Activated CD8-positive, alpha-beta T cell treated with anti-CD3 and anti-CD28 coated beads for 36 hours (primary cell): ENCODE measurements at regions not wholly inside any gene's neighbourhood (a gene's known extent, or its start where the extent isn't known, plus 50 kb on each side); places are given as distances from the start of the nearest gene placed in this dataset.

Experiments used
- ATAC-seq: fragments of 200-7000 bp; cut with Tn5 transposase; one replicate; pipeline ENCODE4 v1.10.0; 2021; ENCODE audit warnings: mild to moderate bottlenecking, moderate library complexity
- CTCF ChIA-PET: fragments of 350-600 bp; sonication (Branson Sonifier 250); formaldehyde crosslinking; loops from one replicate; lab custom pipeline; 2021; ENCODE audit warnings: antibody characterized with exemption; lab: Charles Lee
- POLR2A ChIA-PET: fragments of 350-600 bp; sonication (Branson Sonifier 250); formaldehyde crosslinking; loops from one replicate; lab custom pipeline; 2021; ENCODE audit warnings: antibody characterized with exemption; lab: Charles Lee
- DNase-seq: peaks from one replicate; pipeline ENCODE4 v3.0.0-alpha.2; 2020
- H3K27ac Mint-ChIP-seq: one replicate; pipeline ENCODE4 v1.8.0; 2021; ENCODE audit warnings: mild to moderate bottlenecking, mixed read lengths
- H3K27me3 Mint-ChIP-seq: one replicate; pipeline ENCODE4 v1.8.0; 2021; ENCODE audit warnings: mixed read lengths
- H3K36me3 Mint-ChIP-seq: one replicate; pipeline ENCODE4 v1.8.0; 2021; ENCODE audit warnings: low read depth, mixed read lengths
- H3K4me1 Mint-ChIP-seq: one replicate; pipeline ENCODE4 v1.8.0; 2021; ENCODE audit warnings: low read depth, mixed read lengths
- H3K4me3 Mint-ChIP-seq: one replicate; pipeline ENCODE4 v1.8.0; 2021; ENCODE audit warnings: mild to moderate bottlenecking, moderate library complexity, mixed read lengths
- H3K9me3 Mint-ChIP-seq: one replicate; pipeline ENCODE4 v1.8.0; 2021; ENCODE audit warnings: mixed read lengths
- intact Hi-C: fragments of 100-400 bp; cut with micrococcal nuclease; formaldehyde crosslinking; loops from one replicate; pipeline ENCODE4 v1.10.0; 2022
- TF ChIP-seq, protein P1 (sequence below): fragments of 200-600 bp; IDR thresholded peaks from one replicate; pipeline ENCODE4 v1.8.0; 2022; ENCODE audit warnings: antibody characterized with exemption, mild to moderate bottlenecking

DNA sequence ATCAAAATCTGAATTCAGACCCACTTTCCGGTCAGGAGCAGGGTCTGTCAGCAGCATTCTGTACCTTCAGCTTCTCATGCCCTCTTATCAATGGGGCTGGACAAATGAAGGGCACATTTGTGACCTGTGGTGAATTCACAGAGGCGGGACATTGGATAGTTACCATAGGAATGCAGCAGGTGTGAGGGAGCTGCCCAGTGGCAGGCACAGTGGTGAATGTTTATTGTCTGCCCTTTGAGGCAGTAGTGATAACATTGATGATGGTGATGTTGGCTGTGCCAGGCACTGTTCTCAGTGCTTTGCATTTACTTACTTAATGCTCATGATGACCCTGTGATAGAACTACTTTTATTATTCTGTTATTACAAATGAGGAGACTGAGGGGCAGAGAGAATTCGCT, 101.2 kb upstream of the KIT start:
- Mint-ChIP-seq H3K9me3 (no peaks in the 10 kb centered on the region), H3K27ac (no peak overlapping the region), H3K4me3 (no peak overlapping the region), H3K27me3 (peaks cover 3% of the 10 kb centered on the region), H3K4me1 (no peaks in the 10 kb centered on the region), H3K36me3 (no peaks in the 10 kb centered on the region)
- CTCF ChIA-PET: no interaction called here
- intact Hi-C loops: no loop called here
- ATAC-seq (no peak), DNase-seq (no peak)
- POLR2A ChIA-PET: no interaction called here
- TF ChIP-seq, protein P1, sequence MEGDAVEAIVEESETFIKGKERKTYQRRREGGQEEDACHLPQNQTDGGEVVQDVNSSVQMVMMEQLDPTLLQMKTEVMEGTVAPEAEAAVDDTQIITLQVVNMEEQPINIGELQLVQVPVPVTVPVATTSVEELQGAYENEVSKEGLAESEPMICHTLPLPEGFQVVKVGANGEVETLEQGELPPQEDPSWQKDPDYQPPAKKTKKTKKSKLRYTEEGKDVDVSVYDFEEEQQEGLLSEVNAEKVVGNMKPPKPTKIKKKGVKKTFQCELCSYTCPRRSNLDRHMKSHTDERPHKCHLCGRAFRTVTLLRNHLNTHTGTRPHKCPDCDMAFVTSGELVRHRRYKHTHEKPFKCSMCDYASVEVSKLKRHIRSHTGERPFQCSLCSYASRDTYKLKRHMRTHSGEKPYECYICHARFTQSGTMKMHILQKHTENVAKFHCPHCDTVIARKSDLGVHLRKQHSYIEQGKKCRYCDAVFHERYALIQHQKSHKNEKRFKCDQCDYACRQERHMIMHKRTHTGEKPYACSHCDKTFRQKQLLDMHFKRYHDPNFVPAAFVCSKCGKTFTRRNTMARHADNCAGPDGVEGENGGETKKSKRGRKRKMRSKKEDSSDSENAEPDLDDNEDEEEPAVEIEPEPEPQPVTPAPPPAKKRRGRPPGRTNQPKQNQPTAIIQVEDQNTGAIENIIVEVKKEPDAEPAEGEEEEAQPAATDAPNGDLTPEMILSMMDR: no peak

DNA sequence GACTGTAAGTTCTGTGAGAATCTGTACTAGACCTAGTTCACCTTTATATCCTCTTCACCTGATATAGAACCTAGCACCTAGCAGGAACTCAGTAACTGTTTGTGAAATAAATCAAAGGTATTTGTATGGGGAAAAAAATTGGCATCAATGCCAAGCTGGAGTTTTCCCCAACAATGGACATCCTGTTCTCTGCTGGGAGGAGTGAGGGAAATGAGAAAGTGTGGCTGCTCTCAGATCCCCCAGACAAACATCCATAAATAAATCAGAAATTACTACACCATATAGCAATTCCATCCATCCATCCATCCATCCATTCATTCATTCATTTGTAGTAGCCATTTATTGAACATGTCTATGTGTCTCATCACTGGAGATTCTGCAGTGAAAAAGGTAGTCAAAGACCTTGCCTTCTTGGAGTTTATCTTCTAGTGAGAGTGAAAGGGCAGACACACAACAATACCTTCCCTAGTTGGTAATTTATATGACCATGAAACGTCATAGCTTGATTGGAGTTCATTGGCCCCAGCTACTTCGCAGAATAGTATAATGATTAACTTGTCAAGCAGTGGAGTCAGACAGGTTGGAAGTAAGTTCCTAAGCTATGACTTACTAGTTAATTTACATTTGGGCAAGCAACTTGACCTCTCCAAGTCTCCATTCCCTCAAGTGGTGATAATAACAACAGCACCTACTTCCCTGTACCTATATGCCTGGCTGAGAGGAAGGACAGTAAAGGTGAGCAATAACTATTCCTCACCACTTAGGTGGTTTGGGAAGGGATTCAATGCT, 98.7 kb upstream of the KIT start:
- Mint-ChIP-seq H3K36me3 (no peaks in the 10 kb centered on the region), H3K27ac (no peak overlapping the region), H3K9me3 (no peaks in the 10 kb centered on the region), H3K27me3 (peaks cover 3% of the 10 kb centered on the region), H3K4me1 (no peaks in the 10 kb centered on the region), H3K4me3 (no peak overlapping the region)
- CTCF ChIA-PET: no interaction called here
- TF ChIP-seq, protein P1: no peak
- POLR2A ChIA-PET: no interaction called here
- intact Hi-C loops: no loop called here
- no peak for ATAC-seq
- DNase-seq: no peak

DNA sequence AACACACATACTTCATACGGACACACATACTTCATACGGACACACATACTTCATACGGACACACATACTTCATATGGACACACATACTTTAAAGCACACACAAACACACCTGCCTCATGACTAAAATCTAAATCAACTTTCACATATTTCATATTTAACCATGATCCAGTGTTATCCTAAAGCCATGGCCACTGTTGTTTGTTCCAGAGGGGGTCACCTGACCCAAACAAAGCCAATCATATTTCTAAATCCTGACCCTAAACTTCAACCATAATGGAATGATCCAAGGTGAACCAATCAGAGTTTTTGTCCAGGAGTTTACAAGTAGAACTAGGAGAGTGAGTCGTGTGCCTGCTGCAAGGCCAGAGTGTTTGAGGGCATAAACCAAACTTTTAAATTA, 97.2 kb upstream of the KIT start:
- ATAC-seq: no peak

DNA sequence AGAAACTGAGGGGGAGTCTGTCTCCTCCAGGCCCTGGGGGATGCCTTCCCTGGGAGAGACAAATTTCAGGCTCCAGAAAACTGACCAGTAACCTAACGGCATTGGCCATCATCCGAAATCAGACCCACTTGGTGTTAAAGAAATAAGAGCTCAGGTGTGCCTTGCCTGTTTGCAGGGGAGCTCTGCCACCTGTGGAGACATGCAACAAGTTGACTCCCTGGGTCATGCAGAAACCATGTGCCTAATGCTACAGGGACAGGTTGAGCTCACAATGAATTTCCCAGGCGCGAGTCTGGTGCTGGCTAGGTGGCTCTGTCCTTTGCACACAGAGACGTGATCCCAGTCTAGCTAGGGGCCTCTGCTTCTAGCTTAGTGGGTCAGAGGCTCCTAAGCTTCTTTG, 95.8 kb upstream of the KIT start:
- no peak overlapping the region for H3K27ac Mint-ChIP-seq
- H3K36me3 Mint-ChIP-seq: no peaks in the 10 kb centered on the region
- ATAC-seq: no peak
- ChIA-PET CTCF (no interaction called here), POLR2A (no interaction called here)
- intact Hi-C loops: no loop called here
- no peaks in the 10 kb centered on the region for H3K9me3 Mint-ChIP-seq
- TF ChIP-seq, protein P1: no peak
- H3K27me3 Mint-ChIP-seq: peaks cover 3% of the 10 kb centered on the region
- no peak overlapping the region for H3K4me3 Mint-ChIP-seq
- H3K4me1 Mint-ChIP-seq: no peaks in the 10 kb centered on the region
- no peak for DNase-seq

More for the DNA sequence above, 97.2 kb upstream of the KIT start:
- ChIA-PET POLR2A (no interaction called here), CTCF (no interaction called here)
- Mint-ChIP-seq H3K27ac (no peak overlapping the region), H3K4me1 (no peaks in the 10 kb centered on the region), H3K36me3 (no peaks in the 10 kb centered on the region), H3K9me3 (no peaks in the 10 kb centered on the region), H3K27me3 (peaks cover 3% of the 10 kb centered on the region), H3K4me3 (no peak overlapping the region)
- TF ChIP-seq, protein P1: no peak
- DNase-seq: no peak
- intact Hi-C loops: no loop called here

DNA sequence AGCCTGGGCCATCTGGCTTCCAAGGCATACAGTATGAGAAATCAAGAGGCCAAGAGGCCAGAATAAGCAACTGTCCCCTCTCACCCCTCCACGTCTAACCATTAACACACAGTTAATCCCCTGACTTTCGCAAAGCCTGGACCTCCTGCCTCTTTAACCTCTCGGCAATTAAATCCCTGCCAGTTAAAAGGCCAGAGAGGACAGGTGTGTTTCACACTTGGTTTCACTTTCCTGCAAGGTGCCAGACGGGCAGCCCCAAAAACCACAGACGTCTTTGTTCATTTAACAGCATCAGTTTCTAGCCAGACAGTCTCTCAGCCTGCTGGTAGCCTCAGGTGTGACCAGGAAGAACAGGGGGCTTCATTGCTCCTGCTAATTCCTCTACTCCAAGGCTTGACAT, 91.1 kb upstream of the KIT start:
- ChIA-PET POLR2A (no interaction called here), CTCF (no interaction called here)
- peaks cover 1% of the 10 kb centered on the region for H3K27me3 Mint-ChIP-seq
- no peaks in the 10 kb centered on the region for H3K9me3 Mint-ChIP-seq
- intact Hi-C loops: no loop called here
- TF ChIP-seq, protein P1: no peak
- no peak overlapping the region for H3K27ac Mint-ChIP-seq
- H3K4me1 Mint-ChIP-seq: no peaks in the 10 kb centered on the region
- no peaks in the 10 kb centered on the region for H3K36me3 Mint-ChIP-seq
- DNase-seq (peak; percentile 16), ATAC-seq (no peak)
- H3K4me3 Mint-ChIP-seq: no peak overlapping the region
